GM21723 (cell line): ENCODE measurements at regions not wholly inside any gene's neighbourhood (a gene's known extent, or its start where the extent isn't known, plus 50 kb on each side); places are given as distances from the start of the nearest gene placed in this dataset.

ENCODE experiments used
- ATAC-seq: cut with Tn5 transposase; IDR thresholded peaks from one replicate; pipeline ENCODE4 v1.9.1; 2021; ENCODE audit warnings: mild to moderate bottlenecking, moderate library complexity; ENCODE audit not compliant: unreplicated experiment

GRCh38 chr6:132868057-132868456, 53.7 kb downstream of the RPS12 start:
- no peak for ATAC-seq

- ATAC-seq: peak; percentile 100
Observed at GRCh38 chr6:132872923-132873322, 58.6 kb downstream of the RPS12 start.

- ATAC-seq: no peak
Observed at GRCh38 chr6:132877003-132877402, 62.6 kb downstream of the RPS12 start.

- ATAC-seq: no peak
Observed at GRCh38 chr6:132887204-132887603, 72.8 kb downstream of the RPS12 start.

- ATAC-seq: no peak
Observed at GRCh38 chr6:132888701-132889100, 74.3 kb downstream of the RPS12 start.

- ATAC-seq: no peak
Observed at GRCh38 chr6:132892929-132893771, 78.8 kb downstream of the RPS12 start.

GRCh38 chr6:132893772-132894490, 79.6 kb downstream of the RPS12 start:
- ATAC-seq: no peak

- no peak for ATAC-seq
Observed at GRCh38 chr6:132898376-132898775, 84.0 kb downstream of the RPS12 start.

- ATAC-seq: no peak
Observed at GRCh38 chr6:132900849-132901248, 86.5 kb downstream of the RPS12 start.

GRCh38 chr6:132902901-132903300, 88.5 kb downstream of the RPS12 start:
- ATAC-seq: no peak

- ATAC-seq: no peak
Observed at GRCh38 chr6:132907231-132907630, 92.9 kb downstream of the RPS12 start.

- ATAC-seq: no peak
Observed at GRCh38 chr6:132907914-132908313, 93.5 kb downstream of the RPS12 start.

GRCh38 chr6:132909742-132910141, 95.4 kb downstream of the RPS12 start:
- ATAC-seq: no peak

- no peak for ATAC-seq
Observed at GRCh38 chr6:132910759-132911158, 96.4 kb downstream of the RPS12 start.

- no peak for ATAC-seq
Observed at GRCh38 chr6:132919045-132919860, 104.9 kb downstream of the RPS12 start.

GRCh38 chr6:132927713-132928112, 113.3 kb downstream of the RPS12 start:
- ATAC-seq: no peak

GRCh38 chr6:132929141-132929540, 114.8 kb downstream of the RPS12 start:
- ATAC-seq: no peak

GRCh38 chr6:132931313-132931712, 116.9 kb downstream of the RPS12 start:
- no peak for ATAC-seq

- ATAC-seq: no peak
Observed at GRCh38 chr6:132931936-132932514, 117.7 kb downstream of the RPS12 start.

GRCh38 chr6:132932588-132932987, 118.2 kb downstream of the RPS12 start:
- ATAC-seq: no peak

GRCh38 chr6:132933090-132933489, 118.7 kb downstream of the RPS12 start:
- no peak for ATAC-seq
